ENCODE measurements at regions not wholly inside any gene's neighbourhood (a gene's known extent, or its start where the extent isn't known, plus 50 kb on each side); places are given as distances from the start of the nearest gene placed in this dataset.

- TF ChIP-seq, protein P1, sequence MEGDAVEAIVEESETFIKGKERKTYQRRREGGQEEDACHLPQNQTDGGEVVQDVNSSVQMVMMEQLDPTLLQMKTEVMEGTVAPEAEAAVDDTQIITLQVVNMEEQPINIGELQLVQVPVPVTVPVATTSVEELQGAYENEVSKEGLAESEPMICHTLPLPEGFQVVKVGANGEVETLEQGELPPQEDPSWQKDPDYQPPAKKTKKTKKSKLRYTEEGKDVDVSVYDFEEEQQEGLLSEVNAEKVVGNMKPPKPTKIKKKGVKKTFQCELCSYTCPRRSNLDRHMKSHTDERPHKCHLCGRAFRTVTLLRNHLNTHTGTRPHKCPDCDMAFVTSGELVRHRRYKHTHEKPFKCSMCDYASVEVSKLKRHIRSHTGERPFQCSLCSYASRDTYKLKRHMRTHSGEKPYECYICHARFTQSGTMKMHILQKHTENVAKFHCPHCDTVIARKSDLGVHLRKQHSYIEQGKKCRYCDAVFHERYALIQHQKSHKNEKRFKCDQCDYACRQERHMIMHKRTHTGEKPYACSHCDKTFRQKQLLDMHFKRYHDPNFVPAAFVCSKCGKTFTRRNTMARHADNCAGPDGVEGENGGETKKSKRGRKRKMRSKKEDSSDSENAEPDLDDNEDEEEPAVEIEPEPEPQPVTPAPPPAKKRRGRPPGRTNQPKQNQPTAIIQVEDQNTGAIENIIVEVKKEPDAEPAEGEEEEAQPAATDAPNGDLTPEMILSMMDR (IDR thresholded peaks at IDR 0.05; ENCODE audit: extremely low read depth in 1 of 2, insufficient read depth in 1 of 2, low read depth in 1 of 2, low read length in 2 of 2): no peak
- TF ChIP-seq GATA2 (IDR thresholded peaks at IDR 0.05; ENCODE audit: insufficient read depth, insufficient read length, low read depth, low read length) (no peak), POLR2A (IDR thresholded peaks at IDR 0.05; ENCODE audit: low read depth, low read length) (no peak), EZH2 (IDR thresholded peaks at IDR 0.05; ENCODE audit: borderline replicate concordance, low read depth, low read length, severe bottlenecking) (no peak), POLR2AphosphoS5 (IDR thresholded peaks at IDR 0.05; ENCODE audit: insufficient read depth, low read depth, low read length) (no peak), MYC (IDR thresholded peaks at IDR 0.05; ENCODE audit: low read depth, low read length) (no peak)
- TF ChIP-seq, protein P2, sequence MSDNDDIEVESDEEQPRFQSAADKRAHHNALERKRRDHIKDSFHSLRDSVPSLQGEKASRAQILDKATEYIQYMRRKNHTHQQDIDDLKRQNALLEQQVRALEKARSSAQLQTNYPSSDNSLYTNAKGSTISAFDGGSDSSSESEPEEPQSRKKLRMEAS (IDR thresholded peaks at IDR 0.05; ENCODE audit: insufficient read depth, insufficient read length): no peak
Measured at GRCh38 chr1:198467907-198468306, 72.6 kb downstream of the ATP6V1G3 start.
